ENCODE measurements at regions not wholly inside any gene's neighbourhood (a gene's known extent, or its start where the extent isn't known, plus 50 kb on each side); places are given as distances from the start of the nearest gene placed in this dataset.

- no peak for TF ChIP-seq CTCF (IDR thresholded peaks at IDR 0.05; ENCODE audit: extremely low read depth, insufficient read depth, missing control alignments)
- in situ Hi-C loops (cut with MboI; ENCODE audit: low pct_unique_long_range_greater_than_20kb, low sequenced_read_pairs, unreplicated experiment), result no loop called here
- no peak for DNase-seq (ENCODE audit: low spot score)
Measured at GRCh38 chr5:105812304-105812703, 1858.4 kb downstream of the EFNA5 start.

- DNase-seq (ENCODE audit: low spot score), result no peak
- no peak for TF ChIP-seq CTCF (IDR thresholded peaks at IDR 0.05; ENCODE audit: extremely low read depth, insufficient read depth, missing control alignments)
- in situ Hi-C loops (cut with MboI; ENCODE audit: low pct_unique_long_range_greater_than_20kb, low sequenced_read_pairs, unreplicated experiment), result no loop called here
Measured at GRCh38 chr5:105807951-105808350, 1862.8 kb downstream of the EFNA5 start.

- in situ Hi-C loops (cut with MboI; ENCODE audit: low pct_unique_long_range_greater_than_20kb, low sequenced_read_pairs, unreplicated experiment), result no loop called here
- no peak for DNase-seq (ENCODE audit: low spot score)
- no peak for TF ChIP-seq CTCF (IDR thresholded peaks at IDR 0.05; ENCODE audit: extremely low read depth, insufficient read depth, missing control alignments)
Measured at GRCh38 chr5:105807290-105807689, 1863.4 kb downstream of the EFNA5 start.

- TF ChIP-seq CTCF (IDR thresholded peaks at IDR 0.05; ENCODE audit: extremely low read depth, insufficient read depth, missing control alignments), result no peak
- in situ Hi-C loops (cut with MboI; ENCODE audit: low pct_unique_long_range_greater_than_20kb, low sequenced_read_pairs, unreplicated experiment), result no loop called here
- DNase-seq (ENCODE audit: low spot score), result no peak
Measured at GRCh38 chr5:105806596-105806995, 1864.1 kb downstream of the EFNA5 start.

- in situ Hi-C loops (cut with MboI; ENCODE audit: low pct_unique_long_range_greater_than_20kb, low sequenced_read_pairs, unreplicated experiment), result no loop called here
- no peak for DNase-seq (ENCODE audit: low spot score)
- TF ChIP-seq CTCF (IDR thresholded peaks at IDR 0.05; ENCODE audit: extremely low read depth, insufficient read depth, missing control alignments), result no peak
Measured at GRCh38 chr5:105803431-105803830, 1867.3 kb downstream of the EFNA5 start.

GRCh38 chr5:105794578-105794977 is 1876.2 kb downstream of the EFNA5 start:
- in situ Hi-C loops (cut with MboI; ENCODE audit: low pct_unique_long_range_greater_than_20kb, low sequenced_read_pairs, unreplicated experiment), result no loop called here
- TF ChIP-seq CTCF (IDR thresholded peaks at IDR 0.05; ENCODE audit: extremely low read depth, insufficient read depth, missing control alignments), result no peak
- no peak for DNase-seq (ENCODE audit: low spot score)

- in situ Hi-C loops (cut with MboI; ENCODE audit: low pct_unique_long_range_greater_than_20kb, low sequenced_read_pairs, unreplicated experiment), result no loop called here
- no peak for DNase-seq (ENCODE audit: low spot score)
- no peak for TF ChIP-seq CTCF (IDR thresholded peaks at IDR 0.05; ENCODE audit: extremely low read depth, insufficient read depth, missing control alignments)
Measured at GRCh38 chr5:105789246-105789645, 1881.5 kb downstream of the EFNA5 start.
